Left ventricle myocardium inferior (tissue), 1 donor: ENCODE measurements at regions not wholly inside any gene's neighbourhood (a gene's known extent, or its start where the extent isn't known, plus 50 kb on each side); places are given as distances from the start of the nearest gene placed in this dataset.
"Not testable (repeated sequence)": the region's sequence is repeated elsewhere in the genome, so short reads cannot be mapped to it uniquely, and the experiment has no call there.

Experiments
- DNase-seq: peaks from one replicate; pipeline ENCODE4 v3.0.0-alpha.2; 2020
- H3K27ac ChIP-seq: fragments of 200-600 bp; replicated peaks from 2 replicates; pipeline ENCODE4 v1.8.0; 2021
- H3K27me3 ChIP-seq: fragments of 200-600 bp; 2 replicates; pipeline ENCODE4 v1.8.0; 2021; ENCODE audit warnings: low read depth
- H3K36me3 ChIP-seq: fragments of 200-600 bp; 2 replicates; pipeline ENCODE4 v1.8.0; 2021
- H3K4me1 ChIP-seq: fragments of 200-600 bp; 2 replicates; pipeline ENCODE4 v1.8.0; 2021
- H3K4me3 ChIP-seq: fragments of 200-600 bp; 2 replicates; pipeline ENCODE4 v1.8.0; 2021; ENCODE audit warnings: mild to moderate bottlenecking, moderate library complexity
- H3K9me3 ChIP-seq: fragments of 200-600 bp; replicated peaks from 2 replicates; pipeline ENCODE4 v1.8.0; 2021
- intact Hi-C: fragments of 100-400 bp; cut with micrococcal nuclease; formaldehyde crosslinking; loops from one replicate; pipeline ENCODE4 v1.11.0; 2022
- TF ChIP-seq, protein P1 (sequence below): fragments of 200-600 bp; IDR thresholded peaks from 2 replicates; pipeline ENCODE4 v1.8.0; 2021; ENCODE audit warnings: antibody characterized with exemption, mild to moderate bottlenecking, borderline replicate concordance
- donor health status: DM: no; HTN: yes; CAD: no; lungs with severe emphysema.

DNA sequence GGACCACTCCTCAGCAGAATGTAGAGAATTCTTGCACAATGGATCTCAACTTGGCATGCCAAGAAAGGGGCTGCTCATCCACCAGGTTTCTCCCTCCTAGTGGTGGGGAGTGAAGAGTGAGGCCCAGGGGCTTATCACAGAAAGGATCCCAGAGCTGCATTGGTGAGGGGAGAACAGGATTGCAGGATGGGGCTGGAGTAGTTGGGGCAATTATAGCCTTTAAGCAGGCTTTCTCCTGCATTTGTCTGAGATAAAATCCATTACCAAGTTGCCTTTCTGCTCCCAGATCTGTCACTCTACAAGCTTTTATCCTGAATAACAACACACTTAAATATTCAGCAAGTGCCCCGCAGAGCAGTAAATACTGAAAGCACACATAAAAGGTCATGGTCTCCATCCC, 130.8 kb upstream of the CES5A start:
- intact Hi-C loops: no loop called here
- H3K4me3 ChIP-seq: no peak overlapping the region
- no peaks in the 10 kb centered on the region for H3K27me3 ChIP-seq
- no peak overlapping the region for H3K27ac ChIP-seq
- DNase-seq: no peak
- TF ChIP-seq, protein P1, sequence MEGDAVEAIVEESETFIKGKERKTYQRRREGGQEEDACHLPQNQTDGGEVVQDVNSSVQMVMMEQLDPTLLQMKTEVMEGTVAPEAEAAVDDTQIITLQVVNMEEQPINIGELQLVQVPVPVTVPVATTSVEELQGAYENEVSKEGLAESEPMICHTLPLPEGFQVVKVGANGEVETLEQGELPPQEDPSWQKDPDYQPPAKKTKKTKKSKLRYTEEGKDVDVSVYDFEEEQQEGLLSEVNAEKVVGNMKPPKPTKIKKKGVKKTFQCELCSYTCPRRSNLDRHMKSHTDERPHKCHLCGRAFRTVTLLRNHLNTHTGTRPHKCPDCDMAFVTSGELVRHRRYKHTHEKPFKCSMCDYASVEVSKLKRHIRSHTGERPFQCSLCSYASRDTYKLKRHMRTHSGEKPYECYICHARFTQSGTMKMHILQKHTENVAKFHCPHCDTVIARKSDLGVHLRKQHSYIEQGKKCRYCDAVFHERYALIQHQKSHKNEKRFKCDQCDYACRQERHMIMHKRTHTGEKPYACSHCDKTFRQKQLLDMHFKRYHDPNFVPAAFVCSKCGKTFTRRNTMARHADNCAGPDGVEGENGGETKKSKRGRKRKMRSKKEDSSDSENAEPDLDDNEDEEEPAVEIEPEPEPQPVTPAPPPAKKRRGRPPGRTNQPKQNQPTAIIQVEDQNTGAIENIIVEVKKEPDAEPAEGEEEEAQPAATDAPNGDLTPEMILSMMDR: no peak
- no peaks in the 10 kb centered on the region for H3K9me3 ChIP-seq
- no peaks in the 10 kb centered on the region for H3K4me1 ChIP-seq
- H3K36me3 ChIP-seq: no peaks in the 10 kb centered on the region

DNA sequence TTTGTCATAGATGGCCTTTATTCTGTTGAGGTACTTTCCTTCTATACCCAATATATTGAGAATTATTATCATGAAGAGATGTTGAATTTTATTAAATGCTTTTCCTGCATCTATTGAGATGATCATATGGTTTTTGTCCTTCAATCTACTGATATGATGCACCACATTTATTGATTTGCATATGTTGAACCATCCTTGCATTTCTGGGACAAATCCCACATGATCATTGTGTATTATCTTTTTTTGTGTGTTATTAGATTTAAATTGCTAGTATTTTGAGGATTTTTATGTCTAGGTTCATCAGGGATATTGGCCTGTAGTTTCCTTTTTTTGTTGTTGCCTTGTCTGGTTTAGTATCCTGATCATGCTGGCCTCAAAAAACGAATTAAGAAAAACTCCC, 124.5 kb upstream of the CES5A start:
- no peak for DNase-seq
- Histone ChIP-seq H3K27me3 (no peaks in the 10 kb centered on the region), H3K27ac (no peak overlapping the region), H3K9me3 (peaks cover 25% of the 10 kb centered on the region), H3K4me3 (no peak overlapping the region), H3K36me3 (no peaks in the 10 kb centered on the region), H3K4me1 (no peaks in the 10 kb centered on the region)
- intact Hi-C loops: no loop called here
- TF ChIP-seq, protein P1: no peak

DNA sequence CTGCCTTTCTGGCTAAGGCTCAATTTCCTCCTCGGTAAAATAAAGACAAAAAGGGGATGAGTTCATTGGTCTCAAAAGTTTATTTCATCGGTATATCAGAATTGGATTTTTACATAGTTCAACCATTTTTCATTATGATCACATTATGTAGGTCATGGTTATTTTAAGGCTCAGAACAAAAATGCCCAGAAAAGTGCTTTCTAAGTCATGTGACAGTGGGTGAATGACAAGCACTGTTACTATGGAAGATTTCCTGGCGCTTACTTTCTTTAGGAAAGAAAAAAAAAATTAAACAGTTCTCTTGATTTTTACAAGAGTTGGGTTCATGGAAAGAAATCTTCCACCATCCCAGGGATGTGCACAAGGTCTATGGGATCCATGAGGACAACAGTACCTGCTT, 117.9 kb upstream of the CES5A start:
- DNase-seq: no peak
- H3K36me3 ChIP-seq: no peaks in the 10 kb centered on the region
- no peaks in the 10 kb centered on the region for H3K4me1 ChIP-seq
- no peak overlapping the region for H3K4me3 ChIP-seq
- TF ChIP-seq, protein P1: no peak
- no peaks in the 10 kb centered on the region for H3K27me3 ChIP-seq
- intact Hi-C loops: no loop called here
- H3K9me3 ChIP-seq: peaks cover 4% of the 10 kb centered on the region
- no peak overlapping the region for H3K27ac ChIP-seq

DNA sequence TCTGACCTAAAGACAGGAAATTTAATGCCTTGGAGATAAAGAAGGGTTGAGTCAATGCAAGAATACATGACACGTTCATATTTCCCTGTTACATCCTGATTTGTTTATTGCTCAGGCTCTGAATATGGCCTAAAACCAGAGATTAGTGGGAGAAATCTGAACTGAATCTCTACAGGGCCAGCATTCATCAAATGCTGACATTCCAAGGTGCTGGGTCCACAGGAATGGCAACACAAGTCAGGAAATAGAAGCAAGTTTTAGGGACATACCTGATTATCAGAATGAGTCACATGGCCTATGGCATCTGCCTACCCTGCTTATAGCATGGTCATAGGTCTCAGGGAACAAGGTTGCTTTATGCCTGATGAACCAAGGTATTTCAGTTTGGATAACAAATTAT, 117.4 kb upstream of the CES5A start:
- Histone ChIP-seq H3K36me3 (no peaks in the 10 kb centered on the region), H3K27me3 (no peaks in the 10 kb centered on the region), H3K9me3 (no peaks in the 10 kb centered on the region), H3K27ac (no peak overlapping the region), H3K4me3 (no peak overlapping the region), H3K4me1 (no peaks in the 10 kb centered on the region)
- DNase-seq: no peak
- TF ChIP-seq, protein P1: no peak
- intact Hi-C loops: no loop called here

DNA sequence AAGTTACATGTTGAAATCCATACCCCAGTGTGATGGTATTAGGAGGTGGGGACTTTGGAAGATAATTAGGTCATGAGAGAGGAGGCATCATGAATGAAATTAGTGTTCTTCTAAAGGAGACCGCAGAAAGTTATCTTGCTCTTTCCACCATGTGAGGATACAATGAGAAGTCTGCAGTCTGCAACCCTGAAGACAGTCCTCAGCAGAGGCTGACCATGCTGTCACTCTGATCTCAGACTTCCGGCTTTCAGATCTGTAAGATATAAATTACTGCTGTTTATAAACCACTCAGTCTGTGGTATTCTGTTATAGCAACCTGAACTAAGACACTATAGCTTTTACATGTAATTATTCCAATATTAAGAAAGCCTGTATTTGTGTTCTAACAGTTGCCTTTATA, 116.7 kb upstream of the CES5A start:
- DNase-seq: no peak
- Histone ChIP-seq H3K4me3 (no peak overlapping the region), H3K4me1 (no peaks in the 10 kb centered on the region), H3K36me3 (no peaks in the 10 kb centered on the region), H3K27me3 (no peaks in the 10 kb centered on the region), H3K27ac (no peak overlapping the region), H3K9me3 (no peaks in the 10 kb centered on the region)
- intact Hi-C loops: no loop called here
- TF ChIP-seq, protein P1: no peak

DNA sequence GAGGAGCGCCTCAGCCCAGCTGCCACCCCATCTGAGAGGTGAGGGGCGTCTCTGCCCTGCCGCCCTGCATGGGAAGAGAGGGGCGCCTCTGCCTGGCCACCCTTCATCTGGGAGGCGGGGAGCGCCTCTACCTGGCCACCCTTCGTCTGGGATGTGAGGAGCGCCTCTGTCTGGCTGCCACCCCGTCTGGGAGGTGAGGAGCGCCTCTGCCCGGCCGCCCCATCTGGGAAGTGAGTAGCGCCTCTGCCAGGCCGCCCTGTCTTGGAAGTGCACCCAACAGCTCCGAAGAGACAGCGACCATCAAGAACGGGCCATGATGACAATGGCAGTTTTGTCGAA, 114.4 kb upstream of the CES5A start:
- Histone ChIP-seq H3K4me3 (no peak overlapping the region), H3K27me3 (no peaks in the 10 kb centered on the region), H3K27ac (no peak overlapping the region), H3K4me1 (no peaks in the 10 kb centered on the region), H3K36me3 (no peaks in the 10 kb centered on the region), H3K9me3 (no peaks in the 10 kb centered on the region)
- no peak for DNase-seq
- TF ChIP-seq, protein P1: no peak
- intact Hi-C loops: no loop called here

DNA sequence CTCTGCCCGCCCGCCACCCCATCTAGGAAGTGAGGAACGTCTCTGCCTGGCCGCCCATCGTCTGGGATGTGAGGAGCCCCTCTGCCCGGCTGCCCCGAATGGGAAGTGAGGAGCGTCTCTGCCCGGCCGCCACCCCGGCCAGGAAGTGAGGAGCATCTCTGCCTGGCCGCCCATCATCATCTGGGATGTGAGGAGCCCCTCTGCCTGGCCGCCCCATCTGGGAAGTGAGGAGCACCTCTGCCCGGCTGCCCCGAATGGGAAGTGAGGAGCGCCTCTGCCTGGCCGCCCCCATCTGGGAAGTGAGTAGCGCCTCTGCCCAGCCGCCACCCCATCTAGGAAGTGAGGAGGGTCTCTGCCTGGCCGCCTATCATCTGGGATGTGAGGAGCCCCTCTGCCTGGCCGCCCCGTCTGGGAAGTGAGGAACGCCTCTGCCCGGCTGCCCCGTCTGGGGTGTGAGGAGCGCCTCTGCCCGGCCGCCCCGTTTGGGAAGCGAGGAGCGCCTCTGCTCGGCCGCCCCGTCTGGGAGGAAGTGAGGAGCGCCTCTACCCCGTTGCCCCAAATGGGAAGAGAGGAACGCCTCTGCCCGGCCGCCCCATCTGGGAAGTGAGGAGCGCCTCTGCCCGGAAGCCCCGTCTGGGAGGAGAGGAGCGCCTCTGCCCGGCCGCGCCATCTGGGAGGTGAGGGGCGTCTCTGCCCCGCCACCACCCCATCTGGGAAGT, 113.8 kb upstream of the CES5A start:
- DNase-seq, H3K4me1 ChIP-seq, H3K9me3 ChIP-seq, H3K36me3 ChIP-seq, intact Hi-C loops, H3K27me3 ChIP-seq, H3K4me3 ChIP-seq, H3K27ac ChIP-seq: not testable (repeated sequence)
